Astrocyte of the cerebellum (primary cell): ENCODE measurements at regions not wholly inside any gene's neighbourhood (a gene's known extent, or its start where the extent isn't known, plus 50 kb on each side); places are given as distances from the start of the nearest gene placed in this dataset.
"Not testable (repeated sequence)": the region's sequence is repeated elsewhere in the genome, so short reads cannot be mapped to it uniquely, and the experiment has no call there.

Experiments
- DNase-seq: peaks from one replicate; pipeline ENCODE4 v3.0.0-alpha.2; 2011; ENCODE audit warnings: low read depth
- H3K4me3 ChIP-seq: 2 replicates; pipeline ENCODE4 v1.5.1; 2011; ENCODE audit warnings: mild to moderate bottlenecking, low read depth, low read length, moderate library complexity
- CTCF ChIP-seq: IDR thresholded peaks from 2 replicates; pipeline ENCODE4 v1.5.1; 2012; ENCODE audit warnings: low read length, low read depth, moderate library complexity, mild to moderate bottlenecking; ENCODE audit errors: missing control alignments
- in situ Hi-C: cut with HindIII; loops from 2 replicates; pipeline ENCODE4 v1.10.0; 2017; ENCODE audit warnings: low sequenced_read_pairs

GRCh38 chrX:95536111-95536510, 1148.5 kb upstream of the DIAPH2 start:
- no peak overlapping the region for H3K4me3 ChIP-seq
- DNase-seq = no peak
- in situ Hi-C loops = no loop called here
- no peak for TF ChIP-seq CTCF

- no peak overlapping the region for H3K4me3 ChIP-seq
- in situ Hi-C loops = no loop called here
- no peak for TF ChIP-seq CTCF
- no peak for DNase-seq
Measured at GRCh38 chrX:95536661-95537060, 1148.0 kb upstream of the DIAPH2 start.

- TF ChIP-seq CTCF = no peak
- in situ Hi-C loops = no loop called here
Measured at GRCh38 chrX:95539041-95539440, 1145.6 kb upstream of the DIAPH2 start.

GRCh38 chrX:95549552-95549951, 1135.1 kb upstream of the DIAPH2 start:
- in situ Hi-C loops, DNase-seq: not testable (repeated sequence)

More at GRCh38 chrX:95539041-95539440, 1145.6 kb upstream of the DIAPH2 start:
- DNase-seq = no peak
- H3K4me3 ChIP-seq = no peak overlapping the region

GRCh38 chrX:95585321-95585720, 1099.3 kb upstream of the DIAPH2 start:
- no peak overlapping the region for H3K4me3 ChIP-seq
- in situ Hi-C loops = no loop called here
- no peak for TF ChIP-seq CTCF
- DNase-seq = no peak

More at GRCh38 chrX:95549552-95549951, 1135.1 kb upstream of the DIAPH2 start:
- H3K4me3 ChIP-seq = not testable (repeated sequence)

GRCh38 chrX:95612350-95612749, 1072.3 kb upstream of the DIAPH2 start:
- no peak for DNase-seq
- in situ Hi-C loops = no loop called here
- no peak overlapping the region for H3K4me3 ChIP-seq
- no peak for TF ChIP-seq CTCF

- no peak for DNase-seq
- no peak overlapping the region for H3K4me3 ChIP-seq
- in situ Hi-C loops = no loop called here
- no peak for TF ChIP-seq CTCF
Measured at GRCh38 chrX:95622200-95622599, 1062.4 kb upstream of the DIAPH2 start.
